GM21576 (cell line): ENCODE measurements at regions not wholly inside any gene's neighbourhood (a gene's known extent, or its start where the extent isn't known, plus 50 kb on each side); places are given as distances from the start of the nearest gene placed in this dataset.

Source experiments
- ATAC-seq: cut with Tn5 transposase; IDR thresholded peaks from one replicate; pipeline ENCODE4 v1.9.1; 2021; ENCODE audit warnings: mild to moderate bottlenecking, moderate library complexity; ENCODE audit not compliant: unreplicated experiment

DNA sequence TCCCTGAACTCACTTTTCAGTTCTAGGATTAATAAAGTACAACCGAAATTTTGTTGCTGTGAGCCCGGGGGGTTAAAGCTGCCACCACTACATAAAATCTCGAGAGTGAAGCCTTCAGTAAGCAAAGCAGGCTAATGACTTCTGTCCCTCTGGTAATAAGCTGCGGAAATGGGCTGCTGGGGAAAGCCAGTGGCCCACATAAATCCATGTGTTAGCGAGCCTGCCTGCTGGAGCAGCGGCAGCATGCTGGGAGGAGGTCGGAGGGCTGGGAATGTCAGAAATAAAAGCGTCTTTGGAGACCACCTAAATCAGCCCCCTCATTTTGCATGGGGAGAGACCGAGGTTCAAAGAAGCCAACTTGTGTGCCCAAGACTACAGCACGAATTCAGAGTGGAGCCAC is 371.7 kb downstream of the TNS1 start:
- no peak for ATAC-seq

GRCh38 chr2:217629347-217629746 is 373.4 kb downstream of the TNS1 start:
- no peak for ATAC-seq

DNA sequence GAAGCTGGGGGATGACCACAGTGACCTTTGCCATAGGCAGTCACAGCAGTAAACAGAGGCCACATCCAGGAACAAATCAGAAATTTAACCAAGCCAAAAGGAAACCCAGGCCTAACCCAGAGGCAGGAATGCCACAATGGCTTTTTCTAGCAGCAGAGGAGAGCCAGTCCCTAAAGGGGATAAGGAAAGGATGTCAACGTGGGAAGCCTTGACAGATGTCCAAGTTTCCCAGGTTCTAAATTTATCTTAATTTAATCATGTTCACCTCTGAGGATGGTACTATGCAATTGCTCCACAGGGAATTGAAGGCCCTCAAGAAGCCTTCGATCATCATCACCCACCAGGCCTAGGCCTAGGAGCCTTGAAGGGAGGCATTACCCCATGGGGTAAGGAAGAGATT is 374.7 kb downstream of the TNS1 start:
- no peak for ATAC-seq

GRCh38 chr2:217626926-217627325 is 375.9 kb downstream of the TNS1 start:
- no peak for ATAC-seq

- no peak for ATAC-seq
Measured at GRCh38 chr2:217625557-217626169, 377.1 kb downstream of the TNS1 start.

GRCh38 chr2:217623281-217623912 is 379.4 kb downstream of the TNS1 start:
- no peak for ATAC-seq

DNA sequence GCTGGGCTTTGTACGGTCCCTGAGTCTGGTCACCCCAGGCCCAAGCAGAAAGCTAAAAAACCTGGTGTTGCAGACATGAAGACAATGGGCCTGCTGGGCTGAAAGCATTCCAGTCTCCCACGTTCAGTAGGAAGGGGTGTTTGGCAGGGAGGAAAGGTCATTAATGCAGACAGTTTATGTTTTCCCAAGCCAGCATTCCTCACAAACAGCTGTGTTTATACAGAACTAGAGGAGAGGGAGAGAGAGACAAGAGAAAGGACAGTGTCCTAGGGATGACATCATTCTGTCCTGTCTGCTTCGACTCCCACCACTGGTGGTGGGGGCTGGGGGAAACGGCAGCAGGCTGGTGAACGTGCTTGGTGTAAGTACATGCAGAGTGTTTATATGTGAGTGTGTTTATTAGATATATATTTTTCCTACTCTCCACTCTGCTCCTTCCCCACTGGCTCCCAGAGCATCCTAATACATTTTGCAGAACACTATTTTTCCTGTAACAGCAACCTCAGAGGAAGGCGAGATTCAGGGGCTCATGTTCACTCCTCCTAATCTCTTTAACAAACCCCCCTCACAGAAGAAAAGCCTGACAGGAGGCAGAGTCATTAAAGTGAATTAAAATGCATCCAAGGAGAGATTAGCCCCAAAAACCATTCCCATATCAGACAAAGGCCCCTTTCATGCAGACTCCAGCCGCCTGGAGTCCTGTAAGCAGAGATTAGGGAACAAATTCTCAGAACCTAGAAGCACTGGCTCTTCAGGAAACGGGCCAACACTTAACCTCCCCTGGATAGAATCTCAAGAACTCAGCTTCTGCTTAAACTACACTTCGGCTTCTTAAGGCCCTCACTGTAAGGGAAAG is 380.4 kb downstream of the TNS1 start:
- ATAC-seq, result no peak

GRCh38 chr2:217621391-217621801 is 381.4 kb downstream of the TNS1 start:
- no peak for ATAC-seq

- ATAC-seq, result no peak
Measured at GRCh38 chr2:217618744-217619143, 384.1 kb downstream of the TNS1 start.

DNA sequence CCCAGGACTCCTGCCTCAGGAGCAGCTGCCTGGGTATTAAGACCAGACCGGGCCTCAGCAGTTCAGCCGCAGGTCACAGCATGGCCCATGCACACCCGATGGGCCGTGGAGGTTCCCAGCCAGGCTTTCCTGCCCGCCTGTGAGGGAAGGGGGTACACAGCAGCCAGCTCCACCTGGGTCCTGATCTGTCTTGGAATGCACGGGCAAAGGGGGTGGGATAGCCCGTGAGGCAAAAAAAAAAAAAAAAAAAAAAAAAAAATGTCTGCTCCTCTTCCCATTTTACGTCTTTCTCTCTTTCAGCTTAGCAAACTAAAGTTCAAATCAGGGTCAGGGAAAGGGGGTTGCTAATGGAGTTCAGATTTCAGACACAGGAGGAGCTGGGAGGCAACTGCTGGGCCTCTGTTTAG is 385.2 kb downstream of the TNS1 start:
- ATAC-seq, result no peak

DNA sequence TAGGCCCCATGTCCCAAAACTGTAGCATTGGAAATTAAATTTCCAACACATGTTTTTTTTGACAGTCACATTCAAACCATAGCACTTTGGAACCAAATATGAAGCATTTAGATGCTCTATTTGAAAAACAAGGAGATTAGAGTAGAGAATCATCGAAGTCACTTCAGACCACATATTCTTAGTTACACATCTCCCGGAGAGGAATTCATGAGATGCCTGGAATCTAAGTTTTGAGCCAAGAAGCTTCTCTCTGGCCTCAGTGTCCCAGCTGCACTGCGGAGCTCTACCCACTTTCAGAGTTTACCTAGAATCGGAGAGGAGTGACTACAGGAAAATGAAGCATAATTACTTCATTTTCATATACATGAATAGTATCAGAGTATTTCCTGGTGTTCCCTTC is 385.9 kb downstream of the TNS1 start:
- ATAC-seq, result no peak

DNA sequence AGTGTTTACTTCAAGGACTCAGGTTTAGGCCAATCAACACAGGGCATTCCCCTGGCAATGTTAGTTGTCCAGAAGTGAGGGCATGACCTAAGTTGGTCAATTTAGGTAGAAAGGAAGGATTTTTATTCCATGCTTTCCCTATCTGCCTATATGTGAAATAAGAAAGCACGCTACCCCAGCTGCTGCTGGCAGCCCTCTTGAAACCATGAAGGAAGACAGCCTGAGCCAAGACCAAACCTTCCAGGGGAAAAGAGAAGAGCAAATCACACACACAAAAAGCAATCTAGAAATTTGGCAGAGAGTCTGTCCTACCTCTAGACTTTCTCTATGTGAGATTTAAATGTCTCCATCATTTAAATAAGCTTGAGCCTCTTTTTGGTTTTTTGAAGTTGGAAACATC is 387.6 kb downstream of the TNS1 start:
- no peak for ATAC-seq

- ATAC-seq, result no peak
Measured at GRCh38 chr2:217614498-217614897, 388.3 kb downstream of the TNS1 start.

DNA sequence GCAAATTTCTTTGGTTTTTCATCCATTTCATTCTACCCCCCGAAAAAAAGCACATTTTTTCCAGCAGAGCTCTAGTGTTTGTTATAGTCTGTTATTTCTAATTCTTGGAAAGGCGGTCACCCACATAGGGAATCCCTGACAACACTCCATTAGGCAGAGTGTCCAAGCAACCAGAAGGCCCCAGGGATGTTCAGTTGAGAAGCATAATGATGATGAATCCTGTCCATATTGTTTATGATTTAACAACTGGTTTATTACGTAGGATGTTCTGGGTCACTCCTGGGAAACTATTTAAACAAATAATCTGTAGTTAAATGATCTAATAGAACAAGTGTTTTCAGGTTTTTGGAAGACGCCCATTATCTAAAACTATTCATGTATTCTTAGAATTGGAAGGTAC is 388.7 kb downstream of the TNS1 start:
- no peak for ATAC-seq

DNA sequence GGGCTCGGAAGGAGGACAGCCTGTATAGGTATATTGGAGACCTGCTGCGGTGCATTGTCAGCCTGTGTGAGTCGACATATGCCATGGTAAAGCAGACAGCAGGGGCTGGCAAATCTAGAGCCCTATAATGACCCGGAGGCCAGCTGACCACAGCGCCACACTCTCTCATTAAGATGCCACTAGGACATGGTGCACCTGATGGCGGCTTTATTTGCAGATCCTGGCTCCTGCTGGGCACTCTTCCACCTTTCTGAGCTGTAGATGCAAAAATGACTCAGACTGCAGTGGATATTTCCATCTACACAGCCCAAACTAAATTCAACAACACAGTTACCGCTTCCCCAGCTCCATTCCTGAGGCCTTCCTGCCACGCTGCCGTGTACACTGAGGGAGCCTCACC is 389.9 kb downstream of the TNS1 start:
- no peak for ATAC-seq

DNA sequence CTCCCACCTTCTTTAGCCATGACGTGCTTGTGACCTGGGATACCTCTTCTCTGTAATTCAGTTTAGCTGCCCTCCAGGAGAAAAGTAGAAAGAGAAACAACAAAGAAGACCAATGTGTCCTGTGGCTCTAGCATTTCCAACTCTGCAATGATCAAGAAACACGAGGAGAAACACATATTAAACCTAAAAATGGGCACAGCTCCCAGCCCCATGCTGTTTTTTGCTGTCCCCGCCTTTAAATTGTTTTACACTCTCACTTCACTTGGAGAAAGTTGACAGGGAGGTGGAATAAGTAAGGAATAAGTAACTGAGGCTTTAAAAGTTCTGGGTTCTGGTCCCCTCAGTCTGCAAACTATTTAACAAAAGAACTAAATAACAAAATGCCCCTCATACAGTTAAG is 390.6 kb downstream of the TNS1 start:
- ATAC-seq, result no peak

GRCh38 chr2:217611626-217612127 is 391.1 kb downstream of the TNS1 start:
- no peak for ATAC-seq

- no peak for ATAC-seq
Measured at GRCh38 chr2:217611056-217611455, 391.7 kb downstream of the TNS1 start.

DNA sequence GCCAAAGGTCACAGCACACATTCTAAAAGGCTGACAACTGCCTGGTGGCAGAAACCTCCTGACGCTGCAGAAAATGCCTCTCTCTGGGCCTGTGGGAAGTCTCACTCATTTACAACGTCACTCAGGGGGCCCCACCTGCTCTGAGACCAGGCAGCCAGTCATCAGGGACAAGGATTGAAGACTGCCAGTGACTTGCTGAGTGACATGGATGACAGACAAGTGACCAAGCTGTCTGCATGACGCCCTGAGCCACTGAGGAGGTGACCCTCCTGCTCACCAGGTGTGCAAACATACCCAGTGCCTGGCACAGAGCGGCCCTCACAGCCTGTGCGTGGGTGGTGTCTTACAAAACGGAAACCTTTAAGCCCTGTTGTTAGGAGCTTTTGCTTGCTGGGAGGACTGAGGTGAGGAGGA is 392.4 kb downstream of the TNS1 start:
- ATAC-seq, result peak; percentile 78

DNA sequence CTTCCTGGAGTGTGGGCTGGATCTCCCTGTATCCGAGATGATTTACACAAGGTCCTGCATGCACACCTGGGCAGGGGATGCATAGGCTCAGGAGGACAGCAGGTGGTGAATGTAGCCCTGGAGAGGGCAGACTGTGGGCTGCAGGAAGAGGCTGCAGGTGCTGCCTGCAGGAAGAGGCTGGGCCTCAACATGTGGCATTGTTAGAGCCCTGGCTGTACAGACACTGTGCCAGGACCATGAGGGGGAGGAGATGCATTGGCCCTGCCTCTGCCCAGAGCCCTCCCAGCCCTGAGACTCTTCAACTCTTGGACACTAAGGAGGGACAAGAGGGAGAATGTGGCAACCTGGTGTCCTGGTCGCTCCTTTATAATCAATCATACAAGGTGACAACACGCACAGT is 392.8 kb downstream of the TNS1 start:
- ATAC-seq, result no peak

DNA sequence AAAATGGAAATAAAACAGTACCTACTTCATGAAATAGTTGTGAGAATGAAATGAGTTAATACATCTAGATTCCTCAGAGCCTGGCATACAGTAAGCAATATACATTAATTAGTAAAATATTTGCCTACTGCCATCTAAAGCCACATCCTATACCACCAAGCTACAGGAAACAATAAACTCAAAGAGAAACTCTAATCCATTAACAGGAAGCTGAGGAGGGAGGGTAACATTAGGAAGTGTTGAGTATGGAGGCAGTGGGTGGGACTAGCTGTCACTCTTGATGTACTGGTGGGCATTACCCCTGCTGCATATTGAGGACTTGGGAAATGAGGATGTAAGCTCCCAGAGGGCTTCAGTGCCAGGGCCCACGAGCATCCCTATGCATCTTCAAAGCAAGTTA is 396.5 kb downstream of the TNS1 start:
- ATAC-seq, result no peak
